HL-60 (cell line): ENCODE measurements at regions not wholly inside any gene's neighbourhood (a gene's known extent, or its start where the extent isn't known, plus 50 kb on each side); places are given as distances from the start of the nearest gene placed in this dataset.

Source experiments
- DNase-seq, 2 experiments: peaks; one replicate each; pipeline ENCODE4 v3.0.0-alpha.2; 2010 to 2020; ENCODE audit warnings: low read depth in 1 of 2, low spot score in 1 of 2
- H3K27ac ChIP-seq: fragments of 250-450 bp; sonication (Bioruptor Pico); replicated peaks from 2 replicates; pipeline ENCODE4 v1.5.1; 2020; ENCODE audit warnings: mild to moderate bottlenecking, moderate library complexity
- H3K27me3 ChIP-seq: fragments of 250-450 bp; sonication (Bioruptor Pico); 2 replicates; pipeline ENCODE4 v1.5.1; 2021; ENCODE audit warnings: mild to moderate bottlenecking, moderate library complexity; ENCODE audit not compliant: insufficient read depth, poor library complexity, severe bottlenecking
- H3K4me3 ChIP-seq: replicated peaks from 2 replicates; pipeline ENCODE4 v1.5.1; 2011; ENCODE audit warnings: mild to moderate bottlenecking, control low read depth, low read length; ENCODE audit not compliant: insufficient read depth
- GABPA ChIP-seq: IDR thresholded peaks from 2 replicates; pipeline ENCODE4 v1.6.1; 2012; ENCODE audit warnings: low read depth
- POLR2AphosphoS5 ChIP-seq: IDR thresholded peaks from 2 replicates; pipeline ENCODE4 v1.6.1; 2012; ENCODE audit warnings: low read depth
- SPI1 ChIP-seq: IDR thresholded peaks from 2 replicates; pipeline ENCODE4 v1.6.1; 2012; ENCODE audit warnings: low read depth, mild to moderate bottlenecking, borderline replicate concordance
- TF ChIP-seq, protein P1 (sequence below): IDR thresholded peaks from 2 replicates; pipeline ENCODE4 v1.6.1; 2012; ENCODE audit warnings: low read depth; ENCODE audit not compliant: insufficient replicate concordance
- TF ChIP-seq, protein P2 (sequence below): IDR thresholded peaks from one replicate; pipeline ENCODE4 v1.5.1; 2011; ENCODE audit warnings: low read length, control low read depth, inconsistent platforms; ENCODE audit not compliant: insufficient read depth

DNA sequence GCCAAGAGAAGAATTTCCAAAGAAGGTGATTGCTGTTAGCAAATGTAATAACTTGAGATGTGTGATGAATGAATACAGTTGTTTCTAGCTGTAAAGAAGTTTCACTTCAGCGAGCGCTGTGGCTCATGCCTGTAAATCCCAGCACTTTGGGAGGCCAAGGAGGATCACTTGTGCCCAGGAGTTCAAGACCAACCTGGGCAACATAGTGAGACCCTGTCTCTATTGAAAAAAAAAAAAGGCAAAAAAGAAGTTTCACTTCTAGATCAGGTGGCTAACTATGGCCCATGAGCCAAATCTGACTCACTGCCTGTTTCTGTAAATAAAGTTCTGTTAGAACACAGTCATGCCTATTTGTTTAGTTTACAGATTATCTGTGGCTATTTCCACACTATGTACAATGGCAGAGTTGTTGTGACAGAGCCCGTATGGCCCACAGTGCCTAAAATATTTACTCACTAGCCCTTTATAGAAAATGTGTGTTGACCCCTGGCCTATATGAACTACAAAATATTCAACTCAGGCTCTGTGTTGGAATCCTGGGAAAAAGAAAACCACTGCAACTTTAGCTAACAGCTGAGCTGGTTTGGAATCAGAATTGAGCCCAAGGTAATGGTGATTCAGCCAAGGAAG, 54.1 kb upstream of the PRPS1 start:
- no peak for DNase-seq
- TF ChIP-seq, protein P1, sequence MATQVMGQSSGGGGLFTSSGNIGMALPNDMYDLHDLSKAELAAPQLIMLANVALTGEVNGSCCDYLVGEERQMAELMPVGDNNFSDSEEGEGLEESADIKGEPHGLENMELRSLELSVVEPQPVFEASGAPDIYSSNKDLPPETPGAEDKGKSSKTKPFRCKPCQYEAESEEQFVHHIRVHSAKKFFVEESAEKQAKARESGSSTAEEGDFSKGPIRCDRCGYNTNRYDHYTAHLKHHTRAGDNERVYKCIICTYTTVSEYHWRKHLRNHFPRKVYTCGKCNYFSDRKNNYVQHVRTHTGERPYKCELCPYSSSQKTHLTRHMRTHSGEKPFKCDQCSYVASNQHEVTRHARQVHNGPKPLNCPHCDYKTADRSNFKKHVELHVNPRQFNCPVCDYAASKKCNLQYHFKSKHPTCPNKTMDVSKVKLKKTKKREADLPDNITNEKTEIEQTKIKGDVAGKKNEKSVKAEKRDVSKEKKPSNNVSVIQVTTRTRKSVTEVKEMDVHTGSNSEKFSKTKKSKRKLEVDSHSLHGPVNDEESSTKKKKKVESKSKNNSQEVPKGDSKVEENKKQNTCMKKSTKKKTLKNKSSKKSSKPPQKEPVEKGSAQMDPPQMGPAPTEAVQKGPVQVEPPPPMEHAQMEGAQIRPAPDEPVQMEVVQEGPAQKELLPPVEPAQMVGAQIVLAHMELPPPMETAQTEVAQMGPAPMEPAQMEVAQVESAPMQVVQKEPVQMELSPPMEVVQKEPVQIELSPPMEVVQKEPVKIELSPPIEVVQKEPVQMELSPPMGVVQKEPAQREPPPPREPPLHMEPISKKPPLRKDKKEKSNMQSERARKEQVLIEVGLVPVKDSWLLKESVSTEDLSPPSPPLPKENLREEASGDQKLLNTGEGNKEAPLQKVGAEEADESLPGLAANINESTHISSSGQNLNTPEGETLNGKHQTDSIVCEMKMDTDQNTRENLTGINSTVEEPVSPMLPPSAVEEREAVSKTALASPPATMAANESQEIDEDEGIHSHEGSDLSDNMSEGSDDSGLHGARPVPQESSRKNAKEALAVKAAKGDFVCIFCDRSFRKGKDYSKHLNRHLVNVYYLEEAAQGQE = no peak
- no peak for TF ChIP-seq POLR2AphosphoS5
- TF ChIP-seq GABPA = no peak
- TF ChIP-seq SPI1 = no peak
- TF ChIP-seq, protein P2, sequence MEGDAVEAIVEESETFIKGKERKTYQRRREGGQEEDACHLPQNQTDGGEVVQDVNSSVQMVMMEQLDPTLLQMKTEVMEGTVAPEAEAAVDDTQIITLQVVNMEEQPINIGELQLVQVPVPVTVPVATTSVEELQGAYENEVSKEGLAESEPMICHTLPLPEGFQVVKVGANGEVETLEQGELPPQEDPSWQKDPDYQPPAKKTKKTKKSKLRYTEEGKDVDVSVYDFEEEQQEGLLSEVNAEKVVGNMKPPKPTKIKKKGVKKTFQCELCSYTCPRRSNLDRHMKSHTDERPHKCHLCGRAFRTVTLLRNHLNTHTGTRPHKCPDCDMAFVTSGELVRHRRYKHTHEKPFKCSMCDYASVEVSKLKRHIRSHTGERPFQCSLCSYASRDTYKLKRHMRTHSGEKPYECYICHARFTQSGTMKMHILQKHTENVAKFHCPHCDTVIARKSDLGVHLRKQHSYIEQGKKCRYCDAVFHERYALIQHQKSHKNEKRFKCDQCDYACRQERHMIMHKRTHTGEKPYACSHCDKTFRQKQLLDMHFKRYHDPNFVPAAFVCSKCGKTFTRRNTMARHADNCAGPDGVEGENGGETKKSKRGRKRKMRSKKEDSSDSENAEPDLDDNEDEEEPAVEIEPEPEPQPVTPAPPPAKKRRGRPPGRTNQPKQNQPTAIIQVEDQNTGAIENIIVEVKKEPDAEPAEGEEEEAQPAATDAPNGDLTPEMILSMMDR = no peak
- H3K27ac ChIP-seq = no peak overlapping the region
- no peak overlapping the region for H3K4me3 ChIP-seq
- no peaks in the 10 kb centered on the region for H3K27me3 ChIP-seq

DNA sequence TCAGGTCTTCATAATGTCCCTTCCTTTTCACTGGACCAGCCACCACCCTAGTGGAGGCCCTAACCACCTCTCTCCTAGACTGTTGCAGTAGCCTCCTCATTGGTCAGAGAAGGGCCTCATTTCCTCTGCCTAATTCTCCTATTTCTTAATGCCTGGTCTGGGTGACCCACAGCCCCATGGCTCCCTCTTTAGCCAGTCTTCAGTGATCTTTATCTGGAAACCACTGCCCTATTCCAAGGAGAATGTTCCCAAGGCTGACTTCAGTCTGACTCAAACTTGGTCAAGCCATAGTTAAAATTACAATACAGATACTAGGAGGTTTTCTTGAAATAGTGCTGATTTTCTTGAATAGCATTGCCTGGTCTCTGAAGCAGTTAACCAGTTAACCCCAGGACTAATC, 53.6 kb upstream of the PRPS1 start:
- DNase-seq = no peak
- no peak overlapping the region for H3K27ac ChIP-seq
- TF ChIP-seq, protein P2 = no peak
- no peak for TF ChIP-seq POLR2AphosphoS5
- no peak for TF ChIP-seq GABPA
- no peak for TF ChIP-seq SPI1
- TF ChIP-seq, protein P1 = no peak
- no peaks in the 10 kb centered on the region for H3K27me3 ChIP-seq
- no peak overlapping the region for H3K4me3 ChIP-seq

DNA sequence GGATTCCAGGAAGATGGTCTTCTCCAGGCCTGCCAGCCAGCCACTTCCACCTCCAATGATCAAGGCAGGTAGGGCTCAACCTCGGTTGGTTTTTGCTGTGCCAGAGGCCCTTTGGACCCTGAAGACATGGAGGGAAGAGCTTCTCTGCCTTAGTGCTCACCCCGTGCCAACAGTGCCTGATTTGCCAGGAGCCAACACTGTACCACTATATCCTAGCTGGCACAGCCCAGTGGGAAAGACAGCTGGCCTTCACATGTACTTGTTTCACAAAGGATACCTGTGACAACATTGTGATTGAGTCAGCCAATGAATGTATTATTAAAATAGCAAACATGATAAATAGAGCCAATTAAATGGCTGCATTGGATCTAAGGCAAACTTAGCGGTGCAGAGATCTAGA, 51.9 kb upstream of the PRPS1 start:
- DNase-seq = no peak
- Histone ChIP-seq H3K27me3 (no peaks in the 10 kb centered on the region), H3K27ac (no peak overlapping the region), H3K4me3 (no peak overlapping the region)
- TF ChIP-seq, protein P1 = no peak
- TF ChIP-seq SPI1 (no peak), POLR2AphosphoS5 (no peak)
